BE2C (cell line): ENCODE measurements at regions not wholly inside any gene's neighbourhood (a gene's known extent, or its start where the extent isn't known, plus 50 kb on each side); places are given as distances from the start of the nearest gene placed in this dataset.

Experiments used
- DNase-seq: peaks from one replicate; pipeline ENCODE4 v3.0.0-alpha.2; 2020
- H3K27me3 ChIP-seq: fragments of 250-450 bp; sonication (Bioruptor Pico); 2 replicates; pipeline ENCODE4 v1.5.1; 2020; ENCODE audit warnings: mild to moderate bottlenecking
- H3K36me3 ChIP-seq: fragments of 250-450 bp; sonication (Bioruptor Pico); 2 replicates; pipeline ENCODE4 v1.5.1; 2020; ENCODE audit warnings: mild to moderate bottlenecking
- H3K4me1 ChIP-seq: fragments of 250-450 bp; sonication (Bioruptor Pico); 2 replicates; pipeline ENCODE4 v1.5.1; 2020
- H3K4me3 ChIP-seq: 2 replicates; pipeline ENCODE4 v1.5.1; 2011; ENCODE audit warnings: low read depth, low read length
- H3K9me3 ChIP-seq: fragments of 250-450 bp; sonication (Bioruptor Pico); 2 replicates; pipeline ENCODE4 v1.5.1; 2020
- TF ChIP-seq, protein P1 (sequence below): IDR thresholded peaks from 2 replicates; pipeline ENCODE4 v1.5.1; 2012; ENCODE audit warnings: mild to moderate bottlenecking, low read depth, low read length

DNA sequence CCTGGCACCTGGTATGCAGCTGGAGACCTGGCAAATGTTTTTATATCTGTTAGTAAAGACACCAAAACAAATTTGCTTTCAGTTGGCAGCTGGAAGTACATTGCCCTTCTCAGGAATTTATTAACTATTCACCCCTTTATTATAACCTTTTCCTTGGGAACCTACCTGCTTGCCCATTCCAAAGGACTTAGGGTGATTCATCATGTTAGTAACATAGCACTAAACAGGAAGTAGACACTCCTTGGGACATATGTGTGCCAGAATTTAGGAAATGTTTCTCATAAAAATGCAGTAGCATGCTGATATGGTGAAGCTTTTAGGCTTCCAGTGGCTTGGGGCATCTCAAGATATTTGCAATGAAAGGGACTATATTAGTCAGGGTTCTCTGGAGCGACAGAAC, 184.2 kb downstream of the DMAC1 start:
- H3K36me3 ChIP-seq, result no peaks in the 10 kb centered on the region
- TF ChIP-seq, protein P1, sequence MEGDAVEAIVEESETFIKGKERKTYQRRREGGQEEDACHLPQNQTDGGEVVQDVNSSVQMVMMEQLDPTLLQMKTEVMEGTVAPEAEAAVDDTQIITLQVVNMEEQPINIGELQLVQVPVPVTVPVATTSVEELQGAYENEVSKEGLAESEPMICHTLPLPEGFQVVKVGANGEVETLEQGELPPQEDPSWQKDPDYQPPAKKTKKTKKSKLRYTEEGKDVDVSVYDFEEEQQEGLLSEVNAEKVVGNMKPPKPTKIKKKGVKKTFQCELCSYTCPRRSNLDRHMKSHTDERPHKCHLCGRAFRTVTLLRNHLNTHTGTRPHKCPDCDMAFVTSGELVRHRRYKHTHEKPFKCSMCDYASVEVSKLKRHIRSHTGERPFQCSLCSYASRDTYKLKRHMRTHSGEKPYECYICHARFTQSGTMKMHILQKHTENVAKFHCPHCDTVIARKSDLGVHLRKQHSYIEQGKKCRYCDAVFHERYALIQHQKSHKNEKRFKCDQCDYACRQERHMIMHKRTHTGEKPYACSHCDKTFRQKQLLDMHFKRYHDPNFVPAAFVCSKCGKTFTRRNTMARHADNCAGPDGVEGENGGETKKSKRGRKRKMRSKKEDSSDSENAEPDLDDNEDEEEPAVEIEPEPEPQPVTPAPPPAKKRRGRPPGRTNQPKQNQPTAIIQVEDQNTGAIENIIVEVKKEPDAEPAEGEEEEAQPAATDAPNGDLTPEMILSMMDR, result no peak

DNA sequence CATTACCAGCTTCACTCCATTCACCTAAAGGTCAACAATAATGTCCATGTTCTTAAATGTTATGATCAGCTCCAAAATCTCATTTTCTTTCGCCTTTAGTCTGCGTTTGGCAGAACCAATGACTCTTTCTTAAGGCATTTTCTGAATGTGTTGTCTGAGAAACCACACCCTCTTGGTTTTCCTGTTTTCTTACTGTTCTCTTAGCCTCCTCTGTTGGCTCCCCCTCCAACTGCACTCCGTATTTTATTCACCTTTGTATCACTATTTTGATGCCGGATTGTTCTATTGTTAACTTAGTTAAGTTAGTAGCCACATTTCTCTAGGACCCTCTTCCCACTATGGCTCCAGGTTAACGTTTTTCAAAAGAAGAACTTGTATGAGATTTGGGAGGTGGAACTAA, 185.6 kb downstream of the DMAC1 start:
- Histone ChIP-seq H3K36me3 (no peaks in the 10 kb centered on the region), H3K9me3 (no peaks in the 10 kb centered on the region), H3K27me3 (no peaks in the 10 kb centered on the region), H3K4me1 (no peaks in the 10 kb centered on the region), H3K4me3 (no peak overlapping the region)
- no peak for DNase-seq
- TF ChIP-seq, protein P1, result no peak

More for the DNA sequence above, 184.2 kb downstream of the DMAC1 start:
- H3K4me3 ChIP-seq, result no peak overlapping the region
- no peaks in the 10 kb centered on the region for H3K9me3 ChIP-seq
- DNase-seq, result no peak
- H3K4me1 ChIP-seq, result no peaks in the 10 kb centered on the region
- no peaks in the 10 kb centered on the region for H3K27me3 ChIP-seq

DNA sequence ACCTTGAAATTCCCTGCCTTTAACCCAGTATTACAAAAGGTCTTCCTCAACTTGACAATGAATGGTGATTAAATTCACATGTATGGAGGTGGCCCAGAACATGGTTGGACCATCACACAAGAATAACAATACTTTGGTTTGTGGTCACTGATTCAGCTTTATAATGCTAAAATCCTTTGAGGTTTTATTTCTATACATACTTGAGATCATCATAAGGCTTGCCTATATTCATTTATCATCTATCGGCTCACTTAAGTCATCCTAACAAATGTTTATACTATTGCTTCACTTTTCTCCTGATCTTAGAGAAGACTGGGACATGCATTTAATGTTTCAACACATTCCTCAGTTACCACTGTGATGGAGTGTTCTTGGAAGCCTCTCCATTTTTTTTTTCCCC, 191.3 kb downstream of the DMAC1 start:
- DNase-seq, result no peak
- no peaks in the 10 kb centered on the region for H3K9me3 ChIP-seq
- no peaks in the 10 kb centered on the region for H3K4me1 ChIP-seq
- no peak overlapping the region for H3K4me3 ChIP-seq
- TF ChIP-seq, protein P1, result no peak
- H3K36me3 ChIP-seq, result no peaks in the 10 kb centered on the region
- no peaks in the 10 kb centered on the region for H3K27me3 ChIP-seq

DNA sequence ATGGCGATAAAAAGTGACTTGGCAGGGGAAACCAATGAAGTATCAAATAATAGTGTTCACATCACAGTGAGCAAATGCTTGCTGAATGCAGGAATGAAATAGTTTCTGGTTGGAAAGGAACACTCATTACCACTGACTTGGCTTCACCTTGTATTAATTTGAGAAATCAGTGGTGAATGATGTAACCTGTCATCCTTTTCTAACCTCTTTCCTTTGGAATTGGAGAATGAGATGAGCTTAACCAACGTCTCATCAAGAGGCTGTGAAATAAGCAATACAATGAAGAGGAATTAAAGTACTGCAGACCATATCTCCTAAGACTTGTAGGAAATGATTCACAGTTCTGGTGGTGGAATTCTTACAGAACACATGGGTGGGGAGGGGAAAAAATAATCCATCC, 192.2 kb downstream of the DMAC1 start:
- DNase-seq, result no peak
- TF ChIP-seq, protein P1, result no peak
- H3K4me3 ChIP-seq, result no peak overlapping the region
- no peaks in the 10 kb centered on the region for H3K9me3 ChIP-seq
- no peaks in the 10 kb centered on the region for H3K27me3 ChIP-seq
- H3K36me3 ChIP-seq, result no peaks in the 10 kb centered on the region
- H3K4me1 ChIP-seq, result no peaks in the 10 kb centered on the region

DNA sequence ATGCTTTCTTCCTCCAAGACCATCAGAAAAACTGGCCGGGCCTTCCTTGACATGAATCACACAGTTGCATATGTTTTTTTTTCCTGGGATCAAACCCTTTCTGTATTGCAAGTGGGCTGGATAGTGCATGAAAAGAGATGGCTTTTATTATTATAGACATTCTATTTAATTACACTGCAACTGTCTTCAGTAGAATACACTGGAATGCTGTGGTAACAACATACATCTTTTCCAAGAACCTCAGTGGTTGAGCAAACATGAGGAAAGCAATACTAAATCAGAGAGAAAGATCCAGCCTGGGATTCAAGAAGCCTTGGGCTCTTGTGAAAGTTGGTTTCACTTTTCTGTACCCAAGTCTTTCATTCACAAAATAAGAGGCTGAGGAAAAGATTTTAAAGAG, 193.0 kb downstream of the DMAC1 start:
- no peaks in the 10 kb centered on the region for H3K9me3 ChIP-seq
- H3K36me3 ChIP-seq, result no peaks in the 10 kb centered on the region
- H3K27me3 ChIP-seq, result no peaks in the 10 kb centered on the region
- TF ChIP-seq, protein P1, result no peak
- DNase-seq, result no peak
- no peaks in the 10 kb centered on the region for H3K4me1 ChIP-seq
- no peak overlapping the region for H3K4me3 ChIP-seq

DNA sequence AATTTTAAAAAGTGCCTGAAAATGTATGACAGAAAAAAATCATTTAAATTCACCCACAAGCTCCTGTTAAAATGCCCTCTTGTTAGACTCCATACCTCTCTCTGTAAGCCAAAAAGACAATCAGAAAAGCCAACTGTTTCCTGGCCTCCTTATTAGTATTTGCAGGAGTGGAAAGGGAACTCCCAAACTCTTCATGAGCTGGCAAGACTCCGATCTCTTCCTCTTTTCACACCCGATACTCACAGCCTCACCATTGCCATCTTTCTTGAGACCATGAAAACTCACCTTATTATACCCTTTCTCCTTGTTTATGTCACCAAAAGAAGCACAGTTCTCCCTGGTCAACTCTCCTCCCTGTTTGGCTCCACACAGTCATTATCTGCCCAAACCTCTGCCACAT, 197.8 kb downstream of the DMAC1 start:
- TF ChIP-seq, protein P1, result no peak

More for the DNA sequence above, 197.8 kb downstream of the DMAC1 start:
- H3K27me3 ChIP-seq, result no peaks in the 10 kb centered on the region
- H3K4me1 ChIP-seq, result no peaks in the 10 kb centered on the region
- no peak overlapping the region for H3K4me3 ChIP-seq
- H3K9me3 ChIP-seq, result no peaks in the 10 kb centered on the region
- DNase-seq, result no peak
- no peaks in the 10 kb centered on the region for H3K36me3 ChIP-seq
